Activated CD4-positive, alpha-beta T cell treated with anti-CD3 and anti-CD28 coated beads, Interleukin-2, amount 50 U/mL, for 48 hours (primary cell): ENCODE measurements at regions not wholly inside any gene's neighbourhood (a gene's known extent, or its start where the extent isn't known, plus 50 kb on each side); places are given as distances from the start of the nearest gene placed in this dataset.
"Not testable (repeated sequence)": the region's sequence is repeated elsewhere in the genome, so short reads cannot be mapped to it uniquely, and the experiment has no call there.

Experiments
- DNase-seq, 2 experiments: peaks; one replicate each; pipeline ENCODE4 v3.0.0-alpha.2; 2020

DNA sequence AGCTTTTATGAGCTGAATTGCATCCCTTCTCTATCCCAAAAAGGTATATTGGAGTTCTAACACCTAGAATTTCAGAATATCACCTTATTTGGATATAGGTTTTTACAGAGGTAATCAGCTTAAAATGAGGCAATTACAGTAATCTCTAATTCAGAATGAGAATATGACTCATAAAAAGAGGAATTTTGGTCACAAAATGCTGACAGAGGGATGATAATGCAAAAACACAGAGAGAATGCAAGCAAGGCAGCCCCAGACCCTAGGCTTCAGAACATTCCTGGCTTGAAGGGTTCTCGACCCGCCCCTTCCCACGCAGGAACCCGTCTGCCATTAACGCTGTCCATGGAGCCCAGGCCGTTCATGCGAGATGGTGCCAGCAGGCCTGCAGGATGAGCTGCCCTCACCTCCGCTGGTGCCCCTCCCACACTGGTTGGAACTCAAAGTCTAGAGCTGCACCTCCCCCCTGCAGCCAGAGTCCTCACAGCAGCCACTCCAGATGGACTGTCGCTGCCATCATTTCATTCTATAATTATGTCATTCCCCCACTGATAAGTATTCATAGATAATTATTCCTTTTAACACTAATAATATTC lies 1173.4 kb upstream of the ACO1 start:
- DNase-seq: peak; percentile 0 to 11

GRCh38 chr9:31229976-31230375 lies 1154.5 kb upstream of the ACO1 start:
- DNase-seq: not testable (repeated sequence)

GRCh38 chr9:31232485-31232884 lies 1152.0 kb upstream of the ACO1 start:
- DNase-seq: no peak

- no peak for DNase-seq
Measured at GRCh38 chr9:31236344-31236743, 1148.1 kb upstream of the ACO1 start.

- no peak for DNase-seq
Measured at GRCh38 chr9:31243386-31243785, 1141.1 kb upstream of the ACO1 start.

- DNase-seq: no peak
Measured at GRCh38 chr9:31248156-31248555, 1136.3 kb upstream of the ACO1 start.

DNA sequence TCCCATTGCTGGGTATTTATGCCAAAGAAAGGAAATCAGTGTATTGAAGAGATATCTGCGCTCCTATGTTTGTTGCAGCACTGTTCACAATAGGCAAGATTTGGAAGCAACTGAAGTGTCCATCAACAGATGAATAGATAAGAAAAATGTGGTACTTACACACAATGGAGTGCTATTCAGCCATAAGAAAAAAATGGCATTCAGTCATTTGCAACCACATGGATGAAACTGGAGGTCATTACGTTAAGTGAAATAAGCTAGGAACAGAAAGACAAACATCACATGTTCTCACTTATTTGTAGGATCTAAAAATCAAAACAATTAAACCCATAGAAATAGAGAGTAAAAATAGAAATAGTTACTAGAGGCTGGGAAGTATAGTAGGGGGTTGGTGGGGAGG lies 1133.1 kb upstream of the ACO1 start:
- DNase-seq: no peak

DNA sequence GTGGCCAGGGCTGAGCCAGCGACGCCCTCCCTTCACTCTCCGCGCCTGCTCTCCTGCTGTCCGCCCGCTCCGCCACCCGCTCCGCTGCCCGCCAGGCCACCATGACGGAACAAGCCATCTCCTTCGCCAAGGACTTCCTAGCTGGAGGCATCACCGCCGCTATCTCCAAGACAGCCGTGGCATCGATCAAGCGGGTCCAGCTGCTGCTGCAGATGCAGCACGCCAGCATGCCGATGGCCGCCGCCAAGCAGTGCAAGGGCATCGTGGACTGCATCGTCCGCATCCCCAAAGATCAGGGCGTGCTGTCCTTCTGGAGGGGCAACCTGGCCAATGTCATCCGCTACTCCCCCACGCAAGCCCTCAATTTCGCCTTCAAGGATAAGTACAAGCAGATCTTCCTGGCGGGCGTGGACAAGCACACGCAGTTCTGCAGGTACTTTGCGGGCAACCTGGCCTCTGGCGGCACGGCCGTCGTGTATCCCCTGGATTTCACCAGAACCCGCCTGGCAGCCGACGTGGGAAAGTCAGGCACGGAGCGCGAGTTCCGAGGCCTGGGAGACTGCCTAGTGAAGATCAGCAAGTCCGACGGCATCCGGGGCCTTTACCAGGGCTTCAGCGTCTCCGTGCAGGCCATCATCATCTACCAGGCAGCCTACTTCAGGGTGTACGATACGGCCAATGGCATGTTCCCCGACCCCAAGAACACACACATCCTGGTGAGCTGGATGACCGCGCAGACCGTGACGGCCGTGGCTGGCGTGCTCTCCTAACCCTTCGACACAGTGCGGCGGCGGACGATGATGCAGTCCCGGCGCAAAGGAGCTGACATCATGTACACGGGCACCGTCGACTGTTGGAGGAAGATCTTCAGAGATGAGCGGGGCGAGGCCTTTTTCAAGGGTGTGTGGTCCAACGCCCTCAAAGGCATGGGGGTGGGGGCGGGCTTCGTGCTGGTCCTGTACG lies 1130.4 kb upstream of the ACO1 start:
- no peak for DNase-seq

DNA sequence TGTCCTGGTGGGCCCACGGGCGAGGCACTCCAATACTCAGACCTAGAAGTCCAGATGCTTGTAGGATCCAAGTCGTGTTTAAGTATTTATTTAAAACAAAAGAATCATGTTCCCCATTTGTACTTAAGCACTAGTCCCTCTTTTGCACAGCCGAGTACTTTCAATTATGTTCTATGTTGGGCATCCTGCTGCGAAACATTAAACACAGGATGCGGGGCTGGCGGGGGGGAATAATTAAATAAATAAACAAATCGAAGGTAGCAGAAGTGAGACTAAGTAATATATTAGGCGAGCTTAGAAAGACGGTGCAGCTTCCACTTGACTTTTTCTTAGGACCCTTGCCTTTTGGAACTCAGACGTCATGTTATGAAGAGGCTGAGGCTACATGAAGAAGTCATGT lies 1129.2 kb upstream of the ACO1 start:
- DNase-seq: no peak

DNA sequence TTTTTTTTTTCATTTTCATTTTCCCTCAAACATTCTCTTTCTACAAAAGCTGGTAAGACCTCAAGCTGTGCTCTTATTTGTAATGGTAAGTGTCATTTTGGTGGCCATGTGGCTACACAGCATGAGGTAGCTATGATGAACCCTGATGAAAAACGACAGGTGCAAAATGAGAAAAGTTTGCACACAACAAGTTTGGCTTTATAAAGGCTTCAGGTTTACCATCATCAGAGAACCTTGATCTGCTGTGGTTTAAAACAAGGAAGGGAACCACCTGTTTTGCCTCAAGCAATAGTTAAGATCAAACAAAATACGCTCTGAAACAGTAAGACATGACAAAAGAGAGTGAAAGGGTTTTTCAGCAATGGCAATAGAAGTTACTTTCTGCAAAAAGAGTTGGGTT lies 1124.6 kb upstream of the ACO1 start:
- DNase-seq: no peak

DNA sequence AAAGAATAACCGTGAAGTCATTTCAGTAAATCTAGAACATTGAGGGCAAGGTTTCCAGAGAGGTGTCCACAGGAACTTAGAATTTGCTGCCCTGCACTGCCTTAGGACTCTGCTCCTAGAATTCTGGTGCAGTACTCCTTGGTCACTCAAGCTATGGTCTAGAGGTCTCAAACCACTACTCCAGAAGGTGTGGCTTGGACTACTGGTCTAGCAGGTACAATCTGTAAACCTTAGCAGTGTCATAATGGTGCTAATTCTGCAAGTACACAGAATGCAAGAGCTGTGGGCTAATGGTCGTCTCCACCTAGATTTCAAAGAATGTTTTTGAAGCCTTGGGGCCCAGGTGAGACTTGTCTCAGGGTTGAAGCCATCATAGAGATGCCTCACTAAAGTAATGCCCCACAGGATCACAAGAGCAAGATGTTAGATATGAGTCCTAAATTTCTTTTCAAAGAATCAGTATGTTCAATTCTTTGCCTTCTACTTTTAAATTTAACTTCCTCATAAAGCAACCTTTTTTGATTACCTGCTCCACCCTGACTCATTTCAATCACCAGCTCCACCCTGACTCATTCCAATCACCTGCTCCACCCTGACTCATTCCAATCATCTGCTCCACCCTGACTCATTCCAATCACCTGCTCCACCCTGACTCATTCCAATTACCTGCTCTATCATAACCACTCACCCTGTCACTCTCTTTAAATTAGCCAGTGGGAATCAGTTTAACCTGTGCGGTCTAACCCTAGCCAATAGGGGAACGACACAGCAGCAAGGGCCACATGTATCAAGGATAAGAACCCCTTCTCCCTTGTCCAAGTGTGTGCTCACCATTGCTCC lies 1111.8 kb upstream of the ACO1 start:
- DNase-seq: peak; percentile 9 to 27

DNA sequence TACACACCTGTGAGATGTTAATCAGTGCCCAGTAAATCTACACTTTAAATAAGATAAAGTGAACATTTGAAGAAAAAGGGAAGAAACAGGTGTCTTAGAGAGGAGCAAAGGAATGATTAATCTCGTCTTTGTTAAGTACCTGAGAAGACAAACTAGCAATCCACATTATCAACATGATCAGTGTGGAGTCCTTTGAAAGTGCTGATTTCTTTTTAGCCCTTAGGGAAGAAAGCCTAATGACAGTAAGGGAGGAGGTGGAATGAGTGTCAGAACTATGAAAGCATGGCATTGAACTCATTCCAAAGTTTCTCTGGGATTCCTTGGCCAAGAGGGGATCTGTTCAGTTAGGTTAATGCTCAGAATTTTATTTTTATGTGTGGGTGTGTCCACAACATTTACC lies 1109.0 kb upstream of the ACO1 start:
- DNase-seq: no peak

GRCh38 chr9:31290731-31291130 lies 1093.7 kb upstream of the ACO1 start:
- DNase-seq: no peak

- no peak for DNase-seq
Measured at GRCh38 chr9:31302620-31303418, 1081.6 kb upstream of the ACO1 start.

- DNase-seq: no peak
Measured at GRCh38 chr9:31304576-31304975, 1079.9 kb upstream of the ACO1 start.

- no peak for DNase-seq
Measured at GRCh38 chr9:31314241-31314640, 1070.2 kb upstream of the ACO1 start.

DNA sequence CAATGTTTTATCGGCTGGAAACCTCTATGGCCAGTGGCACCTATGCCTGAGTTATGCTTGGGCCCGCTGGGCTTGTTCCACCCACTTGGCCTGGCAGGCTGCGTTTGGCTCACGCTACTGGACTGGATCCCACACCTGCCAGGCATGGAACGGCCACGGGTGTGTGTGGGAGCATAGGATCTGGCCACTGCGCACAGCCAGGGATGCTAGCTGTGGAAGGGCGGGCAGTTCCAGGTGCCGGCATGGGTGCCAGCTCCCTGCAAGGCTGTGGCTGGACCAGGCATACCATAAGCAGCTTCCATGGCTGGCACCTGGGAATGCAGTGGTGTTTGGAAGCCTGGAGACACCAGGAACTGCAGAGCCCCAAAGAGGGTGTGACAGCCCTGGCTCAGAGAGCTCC lies 1063.9 kb upstream of the ACO1 start:
- DNase-seq: no peak

DNA sequence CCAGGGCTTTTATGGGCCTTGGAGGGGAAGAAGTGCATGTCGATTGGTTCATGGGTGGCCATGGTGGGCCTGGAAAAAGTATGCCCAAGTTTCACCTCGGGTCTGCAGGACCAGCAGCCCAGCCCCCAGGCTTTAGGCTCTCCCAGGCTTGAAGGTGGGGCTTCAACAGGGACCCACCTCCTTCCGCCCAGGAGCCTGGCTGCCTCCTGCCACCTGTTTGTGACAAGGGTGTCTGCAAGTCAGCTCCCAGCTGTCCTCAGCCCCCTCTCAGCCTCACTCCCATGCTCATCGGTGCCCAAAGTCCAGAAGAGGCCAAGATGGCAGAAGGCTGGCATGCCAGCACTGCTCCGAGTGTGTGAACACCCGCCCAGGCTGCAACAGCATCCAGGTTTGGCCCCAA lies 1063.2 kb upstream of the ACO1 start:
- DNase-seq: no peak

- no peak for DNase-seq
Measured at GRCh38 chr9:31321686-31322085, 1062.8 kb upstream of the ACO1 start.

DNA sequence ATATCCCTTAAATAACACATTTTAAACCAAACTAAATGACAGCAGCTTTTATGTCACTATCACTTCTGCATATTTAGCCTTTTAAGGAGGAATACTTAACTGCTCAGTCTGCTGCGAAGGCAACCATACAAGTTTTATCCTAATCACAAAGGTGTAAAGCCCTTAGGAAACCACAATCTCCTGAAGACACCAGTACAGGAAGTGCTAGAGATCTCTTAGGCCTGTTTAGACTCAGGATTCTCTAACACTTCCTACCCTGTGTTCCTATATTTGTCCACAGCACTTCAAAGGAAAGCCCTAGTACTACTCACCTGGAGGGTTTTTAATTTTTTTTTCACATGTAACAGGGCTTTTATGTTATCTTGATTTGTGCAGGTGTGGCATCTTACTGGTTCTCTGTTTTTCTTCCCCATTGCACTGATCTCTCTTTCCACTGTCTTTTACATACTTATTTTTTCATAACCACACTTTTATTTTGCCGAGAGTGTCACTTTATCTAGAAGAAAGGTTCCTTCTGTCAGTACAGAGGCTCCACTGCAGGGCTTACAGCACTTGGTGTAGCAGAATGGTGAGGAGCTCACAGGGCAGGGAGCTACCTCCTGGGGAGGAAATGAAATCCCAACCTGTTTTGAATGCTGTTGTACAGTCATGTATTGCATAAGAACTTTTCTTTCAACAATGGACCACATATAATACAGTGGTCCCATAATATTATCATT lies 1060.6 kb upstream of the ACO1 start:
- no peak for DNase-seq

DNA sequence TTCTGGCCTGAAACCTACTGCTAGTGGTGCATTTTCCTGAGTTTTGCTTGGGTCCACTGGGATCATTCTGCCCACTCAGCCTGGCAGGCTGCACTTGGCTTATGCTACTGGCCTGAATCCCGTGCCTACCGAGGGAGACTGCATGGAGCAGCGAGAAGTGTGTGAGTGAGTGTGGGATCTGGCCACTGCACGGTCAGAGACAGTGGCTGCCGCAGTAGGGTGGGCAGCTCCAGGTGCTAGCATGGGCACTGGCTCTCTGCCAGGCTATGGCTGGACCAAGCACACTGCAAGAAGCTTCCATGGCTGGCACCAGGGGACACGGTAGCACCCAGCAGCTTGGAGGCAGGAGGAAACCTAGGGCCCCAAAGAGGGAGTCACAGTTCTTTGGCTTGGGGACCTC lies 1058.7 kb upstream of the ACO1 start:
- no peak for DNase-seq

DNA sequence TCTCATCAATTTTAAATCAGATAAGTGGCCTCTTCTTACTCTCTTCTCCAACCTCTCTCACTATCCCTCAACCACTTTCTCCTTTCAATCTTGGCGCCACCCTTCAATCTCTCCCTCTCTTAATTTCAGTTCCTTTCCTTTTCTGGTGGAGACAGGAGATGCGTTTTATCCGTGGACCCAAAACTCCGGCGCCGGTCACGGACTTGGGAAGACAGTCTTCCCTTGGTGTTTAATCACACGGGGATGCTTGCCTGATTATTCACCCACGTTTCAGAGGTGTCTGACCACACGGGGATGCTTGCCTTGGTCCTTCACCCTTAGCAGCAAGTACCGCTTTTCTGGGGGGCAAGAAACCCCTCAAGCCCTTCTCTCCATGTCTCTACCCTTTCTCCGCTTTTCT lies 1057.6 kb upstream of the ACO1 start:
- DNase-seq: not testable (repeated sequence)
